T-helper 2 cell treated with Interferon-gamma antibody and Interleukin-4, amounts not matched to agents 5 μg/mL and 100 μg/mL, for 36 hours (primary cell): ENCODE measurements at regions not wholly inside any gene's neighbourhood (a gene's known extent, or its start where the extent isn't known, plus 50 kb on each side); places are given as distances from the start of the nearest gene placed in this dataset.

Source experiments
- DNase-seq: peaks from one replicate; pipeline ENCODE4 v3.0.0; 2021; ENCODE audit warnings: low spot score
- H3K27ac Mint-ChIP-seq: one replicate; pipeline ENCODE4 v1.8.0; 2021; ENCODE audit warnings: mild to moderate bottlenecking, mixed read lengths
- H3K27me3 Mint-ChIP-seq: one replicate; pipeline ENCODE4 v1.8.0; 2021; ENCODE audit warnings: low read depth, mixed read lengths
- H3K36me3 Mint-ChIP-seq: one replicate; pipeline ENCODE4 v1.8.0; 2021; ENCODE audit warnings: low read depth, mixed read lengths
- H3K4me1 Mint-ChIP-seq: one replicate; pipeline ENCODE4 v1.8.0; 2021; ENCODE audit warnings: low read depth, mixed read lengths
- H3K4me3 Mint-ChIP-seq: one replicate; pipeline ENCODE4 v1.8.0; 2022; ENCODE audit warnings: mild to moderate bottlenecking, moderate library complexity, mixed read lengths
- H3K9me3 Mint-ChIP-seq: one replicate; pipeline ENCODE4 v1.8.0; 2021; ENCODE audit warnings: mixed read lengths

DNA sequence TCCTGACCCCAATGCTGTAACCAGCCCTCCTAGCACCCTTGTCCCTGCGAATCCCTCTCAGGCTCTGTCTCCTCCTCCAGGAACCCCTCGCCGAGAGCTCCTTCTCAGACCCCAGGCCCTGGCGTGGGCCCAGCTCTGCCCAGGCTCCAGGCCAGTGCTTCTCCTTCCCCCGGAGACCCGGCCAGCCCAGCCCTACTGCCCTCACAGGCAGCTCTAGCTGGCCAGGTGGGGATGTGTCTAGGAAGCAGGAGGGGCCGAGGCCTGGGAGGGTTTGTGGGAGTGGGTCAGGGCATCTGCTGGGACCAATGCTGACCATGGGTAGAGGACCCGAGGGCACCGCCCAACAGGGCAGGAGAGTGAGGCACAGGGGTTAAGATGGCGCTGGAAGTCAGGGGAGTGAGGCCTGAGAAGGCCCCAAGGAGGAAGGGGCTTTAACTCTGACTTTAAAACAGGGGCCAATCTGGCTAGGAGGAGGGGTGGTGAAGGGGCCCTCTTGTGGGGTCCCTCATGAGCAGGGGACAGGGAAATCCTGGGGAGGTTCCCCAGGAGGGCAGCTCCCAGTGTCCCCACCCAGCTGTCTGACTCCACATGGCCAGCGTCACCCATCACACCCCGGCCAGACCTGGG lies 64.7 kb upstream of the NKX1-1 start:
- Mint-ChIP-seq H3K4me1 (no peaks in the 10 kb centered on the region), H3K36me3 (no peaks in the 10 kb centered on the region), H3K4me3 (no peak overlapping the region), H3K9me3 (peaks cover 12% of the 10 kb centered on the region), H3K27ac (no peak overlapping the region), H3K27me3 (peaks cover 4% of the 10 kb centered on the region)
- DNase-seq: no peak

DNA sequence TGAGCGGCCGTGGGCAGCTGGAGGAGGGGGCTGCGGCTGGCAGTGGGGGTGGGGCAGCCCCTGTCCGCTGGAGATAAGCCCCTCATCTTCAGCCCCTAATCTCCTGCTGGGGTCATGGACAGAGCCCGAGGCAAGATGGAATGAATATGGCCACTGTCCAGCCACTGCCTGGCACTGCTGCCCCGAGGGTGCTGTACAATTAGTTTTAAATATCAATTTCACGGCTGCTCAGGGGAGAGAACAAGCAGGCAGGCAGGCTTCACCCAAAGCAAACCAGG lies 64.1 kb upstream of the NKX1-1 start:
- peaks cover 4% of the 10 kb centered on the region for H3K27me3 Mint-ChIP-seq
- no peaks in the 10 kb centered on the region for H3K36me3 Mint-ChIP-seq
- H3K4me3 Mint-ChIP-seq: no peak overlapping the region
- peaks cover 12% of the 10 kb centered on the region for H3K9me3 Mint-ChIP-seq
- no peak for DNase-seq
- H3K27ac Mint-ChIP-seq: no peak overlapping the region
- H3K4me1 Mint-ChIP-seq: no peaks in the 10 kb centered on the region

DNA sequence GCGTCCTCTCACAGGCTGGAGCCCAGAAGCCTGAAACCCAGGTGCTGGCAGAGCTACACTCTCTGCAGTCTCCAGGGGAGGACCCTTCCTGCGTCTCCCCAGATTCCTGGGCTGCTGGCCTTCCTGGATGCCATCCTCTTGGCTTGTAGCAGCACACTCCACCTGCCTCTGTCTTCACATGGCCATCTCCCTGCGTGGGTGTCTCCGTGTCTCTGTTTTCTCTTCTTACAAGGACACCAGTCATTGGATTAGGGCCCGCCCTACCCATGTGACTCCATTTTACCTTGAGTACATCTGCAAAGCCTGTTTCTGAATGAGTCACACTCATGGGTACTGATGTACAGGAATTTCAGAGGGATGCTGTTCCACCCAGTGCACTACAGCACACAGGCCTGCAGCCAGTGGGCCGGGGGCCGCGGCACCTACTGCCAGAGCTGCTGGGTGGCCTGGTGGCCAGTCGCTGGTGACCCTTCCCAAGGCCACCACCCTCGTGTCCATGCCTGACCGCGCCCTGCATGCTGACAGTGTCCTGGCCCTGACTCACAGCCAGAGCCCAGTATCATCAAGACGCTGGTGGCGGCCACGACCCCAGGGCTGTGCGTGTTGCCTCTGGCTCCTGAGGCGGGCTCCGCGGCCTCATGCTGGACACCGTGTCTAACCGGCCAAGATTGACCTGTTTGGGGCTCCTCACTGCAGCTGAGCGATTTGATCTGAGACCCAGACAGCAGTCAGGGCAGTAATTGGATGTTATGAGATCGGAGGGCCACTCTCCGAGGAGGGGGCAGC lies 63.6 kb upstream of the NKX1-1 start:
- no peak for DNase-seq
- no peaks in the 10 kb centered on the region for H3K36me3 Mint-ChIP-seq
- H3K4me3 Mint-ChIP-seq: no peak overlapping the region
- H3K4me1 Mint-ChIP-seq: no peaks in the 10 kb centered on the region
- no peak overlapping the region for H3K27ac Mint-ChIP-seq
- peaks cover 12% of the 10 kb centered on the region for H3K9me3 Mint-ChIP-seq
- H3K27me3 Mint-ChIP-seq: peaks cover 4% of the 10 kb centered on the region

DNA sequence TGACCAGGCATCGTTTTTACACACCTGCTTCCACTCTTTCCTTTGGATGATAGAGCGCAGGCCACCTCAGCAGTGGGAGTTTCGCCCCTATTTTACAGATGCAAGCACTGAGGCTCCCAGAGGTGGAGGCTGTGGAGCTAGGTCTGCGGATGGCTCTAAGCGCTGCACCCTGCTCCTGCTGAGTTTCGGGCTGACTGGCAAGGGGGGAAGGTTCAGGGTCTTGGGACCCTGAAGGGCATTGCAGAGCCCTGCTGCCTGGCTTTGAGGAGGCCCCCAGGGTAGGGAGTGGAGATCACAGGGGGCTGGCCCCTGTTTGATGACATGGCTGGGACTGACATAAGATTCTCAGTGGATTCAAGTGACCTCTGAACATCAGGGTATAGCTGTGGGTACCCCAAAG lies 62.8 kb upstream of the NKX1-1 start:
- DNase-seq: no peak
- H3K36me3 Mint-ChIP-seq: no peaks in the 10 kb centered on the region
- peaks cover 12% of the 10 kb centered on the region for H3K9me3 Mint-ChIP-seq
- no peak overlapping the region for H3K4me3 Mint-ChIP-seq
- no peak overlapping the region for H3K27ac Mint-ChIP-seq
- no peaks in the 10 kb centered on the region for H3K4me1 Mint-ChIP-seq
- peaks cover 4% of the 10 kb centered on the region for H3K27me3 Mint-ChIP-seq

DNA sequence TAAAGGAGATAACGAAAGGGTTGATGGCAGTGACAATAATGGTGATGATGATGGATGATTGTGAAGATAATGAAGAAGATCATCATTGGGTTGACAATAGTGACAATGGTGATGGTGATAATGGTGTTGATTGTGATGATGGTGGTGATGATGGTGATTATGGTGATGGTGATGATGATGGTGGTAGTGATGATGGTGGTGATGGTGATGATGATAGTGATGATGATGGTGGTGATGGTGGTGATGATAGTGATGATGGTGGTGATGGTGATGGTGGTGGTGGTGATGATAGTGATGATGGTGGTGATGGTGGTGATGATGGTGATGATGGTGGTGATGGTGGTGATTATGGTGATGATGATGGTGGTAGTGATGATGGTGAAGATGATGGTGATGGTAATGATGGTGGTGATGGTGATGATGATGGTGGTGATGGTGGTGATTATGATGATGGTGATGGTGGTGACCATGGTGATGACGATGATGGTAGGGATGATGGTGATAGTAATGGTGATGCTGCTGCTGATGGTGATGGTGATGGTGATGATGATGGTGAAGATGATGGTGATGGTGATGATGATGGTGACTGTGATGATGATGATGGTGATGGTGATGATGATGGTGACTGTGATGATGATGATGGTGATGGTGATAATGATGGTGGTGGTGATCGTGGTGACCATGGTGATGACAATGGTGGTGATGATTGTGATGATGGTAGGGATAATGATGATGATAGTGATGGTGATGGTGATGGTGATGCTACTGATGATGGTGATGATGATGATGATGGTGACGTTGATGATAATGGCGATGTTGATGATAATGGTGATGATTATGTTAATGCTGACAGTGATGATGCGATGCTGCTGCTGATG lies 61.6 kb upstream of the NKX1-1 start:
- no peaks in the 10 kb centered on the region for H3K4me1 Mint-ChIP-seq
- H3K9me3 Mint-ChIP-seq: peaks cover 12% of the 10 kb centered on the region
- H3K36me3 Mint-ChIP-seq: no peaks in the 10 kb centered on the region
- H3K4me3 Mint-ChIP-seq: no peak overlapping the region
- DNase-seq: no peak
- H3K27ac Mint-ChIP-seq: no peak overlapping the region
- peaks cover 4% of the 10 kb centered on the region for H3K27me3 Mint-ChIP-seq

DNA sequence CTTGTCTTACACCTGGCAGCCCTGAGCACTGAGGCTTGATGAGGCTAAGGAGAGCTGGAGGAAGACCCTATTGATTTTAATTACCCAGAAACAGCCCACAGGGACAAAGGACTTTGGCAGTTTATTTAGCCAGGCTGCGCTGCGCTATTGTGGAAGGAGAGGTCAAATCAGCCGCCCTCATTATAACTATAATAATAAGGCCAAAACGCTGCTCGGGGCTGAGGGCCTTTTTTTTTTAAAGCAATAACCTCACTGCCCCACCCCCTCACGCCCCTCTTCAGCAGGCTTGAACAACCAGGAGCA lies 60.6 kb upstream of the NKX1-1 start:
- no peak overlapping the region for H3K27ac Mint-ChIP-seq
- no peaks in the 10 kb centered on the region for H3K4me1 Mint-ChIP-seq
- DNase-seq: no peak
- H3K9me3 Mint-ChIP-seq: peaks cover 12% of the 10 kb centered on the region
- H3K27me3 Mint-ChIP-seq: no peaks in the 10 kb centered on the region
- H3K36me3 Mint-ChIP-seq: no peaks in the 10 kb centered on the region
- no peak overlapping the region for H3K4me3 Mint-ChIP-seq

DNA sequence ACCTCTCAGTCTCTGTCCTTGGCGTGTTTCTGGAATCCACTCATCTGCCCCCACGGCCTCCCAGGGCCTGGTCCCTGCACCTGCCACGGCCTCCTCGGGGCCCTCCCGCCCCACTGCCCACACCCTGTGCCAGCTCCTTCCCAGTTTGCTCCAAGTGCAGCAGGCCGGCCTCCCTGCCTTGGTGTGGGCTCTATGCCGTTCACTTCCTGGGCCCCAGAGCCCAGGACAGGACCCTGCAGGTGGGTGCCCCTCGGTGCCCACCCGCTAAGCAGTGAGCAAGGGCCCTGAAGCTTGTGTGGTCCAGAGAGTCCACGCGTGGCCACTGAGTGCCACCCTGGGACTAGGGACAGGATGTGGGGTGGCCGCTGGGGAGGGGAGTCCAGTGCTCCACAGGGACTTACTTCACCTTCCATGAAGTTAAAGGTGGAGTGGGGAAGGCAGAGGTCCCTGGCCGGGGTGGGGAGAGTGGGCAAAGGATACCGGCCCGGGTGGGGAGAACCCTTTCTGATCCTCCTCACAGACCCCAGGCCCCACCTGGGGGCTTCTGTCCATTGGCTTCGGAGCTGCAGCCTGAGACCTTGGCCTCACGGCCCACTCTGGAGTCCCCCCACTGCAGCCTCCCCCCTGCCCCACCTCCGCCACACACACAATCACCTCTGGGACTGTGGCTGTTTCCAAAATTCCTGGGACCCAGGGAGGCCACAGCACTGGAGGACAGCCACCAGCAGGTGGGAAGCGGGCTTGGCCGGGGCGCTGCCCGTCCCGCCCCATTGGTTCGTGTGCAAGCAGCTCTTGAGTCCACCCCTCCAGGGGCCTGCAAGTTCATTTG lies 60.0 kb upstream of the NKX1-1 start:
- Mint-ChIP-seq H3K27me3 (no peaks in the 10 kb centered on the region), H3K36me3 (no peaks in the 10 kb centered on the region), H3K4me1 (no peaks in the 10 kb centered on the region), H3K9me3 (peaks cover 12% of the 10 kb centered on the region), H3K27ac (no peak overlapping the region), H3K4me3 (no peak overlapping the region)
- no peak for DNase-seq

DNA sequence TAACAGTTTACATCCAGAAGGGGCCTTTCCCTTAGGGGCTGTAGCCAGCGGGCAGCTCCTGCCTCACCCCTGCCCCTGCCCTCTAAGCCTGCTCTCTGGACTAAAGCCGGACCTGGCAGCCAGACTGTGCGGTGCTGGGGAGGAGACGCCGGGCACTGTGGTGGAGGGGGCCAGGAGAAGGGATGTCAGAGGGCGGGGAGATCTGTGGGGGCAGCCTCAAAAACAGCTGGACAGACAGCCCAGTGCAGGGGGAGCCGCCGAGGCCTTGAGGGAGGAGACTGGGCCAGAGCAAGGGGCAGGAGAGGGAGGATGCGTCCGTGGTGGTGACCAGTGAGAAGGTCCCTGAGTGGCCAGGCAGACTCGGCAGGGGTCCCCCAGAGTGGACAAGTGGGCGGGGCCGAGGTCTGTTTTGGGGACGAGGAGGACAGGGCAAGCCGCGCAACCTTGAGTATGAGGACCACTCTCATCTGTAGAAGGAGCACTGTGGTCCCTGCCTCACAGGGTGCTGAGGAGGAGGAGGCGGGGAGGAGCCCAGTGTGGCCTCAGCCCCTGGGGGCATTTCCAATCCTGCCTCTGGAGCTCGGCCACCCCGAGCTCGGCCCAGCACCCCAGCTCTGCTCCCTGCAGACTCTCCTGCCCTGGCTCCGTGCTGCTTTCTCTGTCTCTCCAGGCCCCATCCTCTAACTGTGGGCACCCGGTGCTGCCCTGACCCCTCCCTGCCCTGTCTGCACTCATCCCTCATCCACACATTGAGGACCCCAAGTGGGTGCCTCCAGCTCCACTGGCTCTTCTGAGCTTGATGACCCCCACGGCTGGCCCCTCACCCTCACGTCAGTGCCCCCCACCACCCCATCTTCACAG lies 59.2 kb upstream of the NKX1-1 start:
- Mint-ChIP-seq H3K36me3 (no peaks in the 10 kb centered on the region), H3K9me3 (peaks cover 12% of the 10 kb centered on the region), H3K4me1 (no peaks in the 10 kb centered on the region), H3K27ac (no peak overlapping the region), H3K4me3 (no peak overlapping the region), H3K27me3 (peaks cover under 1% of the 10 kb centered on the region)
- DNase-seq: no peak

DNA sequence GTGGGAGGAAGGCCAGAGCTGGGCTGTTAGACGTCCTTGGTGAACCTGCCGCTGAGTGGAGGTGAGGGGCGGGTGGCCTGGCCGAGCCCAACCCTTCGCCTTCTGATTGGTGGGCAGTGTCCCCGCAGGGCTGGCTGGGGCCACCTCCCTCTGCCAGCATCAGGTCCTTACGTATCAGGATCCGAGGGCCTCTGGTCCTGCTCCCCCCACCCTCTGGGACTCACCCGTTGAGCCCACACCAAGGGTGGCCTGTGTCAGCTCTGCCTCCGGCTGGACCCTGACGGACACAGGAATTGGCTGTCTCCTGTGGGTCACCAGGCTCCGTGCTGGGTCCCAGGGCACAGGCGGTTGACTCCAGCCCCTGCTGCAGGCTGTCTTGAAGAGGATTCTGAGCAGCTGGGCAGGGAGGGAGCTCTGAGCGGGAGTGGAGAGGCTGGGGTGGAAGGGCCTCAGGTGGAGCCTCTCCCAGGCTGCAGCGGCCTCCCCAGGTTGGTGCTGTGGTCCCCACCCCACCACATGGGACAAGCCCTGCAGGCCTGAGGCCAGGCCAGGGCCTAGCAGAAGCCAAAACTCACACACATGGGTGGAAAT lies 58.4 kb upstream of the NKX1-1 start:
- Mint-ChIP-seq H3K4me1 (no peaks in the 10 kb centered on the region), H3K4me3 (no peak overlapping the region), H3K27me3 (peaks cover 4% of the 10 kb centered on the region), H3K9me3 (peaks cover 12% of the 10 kb centered on the region), H3K27ac (no peak overlapping the region), H3K36me3 (no peaks in the 10 kb centered on the region)
- no peak for DNase-seq

DNA sequence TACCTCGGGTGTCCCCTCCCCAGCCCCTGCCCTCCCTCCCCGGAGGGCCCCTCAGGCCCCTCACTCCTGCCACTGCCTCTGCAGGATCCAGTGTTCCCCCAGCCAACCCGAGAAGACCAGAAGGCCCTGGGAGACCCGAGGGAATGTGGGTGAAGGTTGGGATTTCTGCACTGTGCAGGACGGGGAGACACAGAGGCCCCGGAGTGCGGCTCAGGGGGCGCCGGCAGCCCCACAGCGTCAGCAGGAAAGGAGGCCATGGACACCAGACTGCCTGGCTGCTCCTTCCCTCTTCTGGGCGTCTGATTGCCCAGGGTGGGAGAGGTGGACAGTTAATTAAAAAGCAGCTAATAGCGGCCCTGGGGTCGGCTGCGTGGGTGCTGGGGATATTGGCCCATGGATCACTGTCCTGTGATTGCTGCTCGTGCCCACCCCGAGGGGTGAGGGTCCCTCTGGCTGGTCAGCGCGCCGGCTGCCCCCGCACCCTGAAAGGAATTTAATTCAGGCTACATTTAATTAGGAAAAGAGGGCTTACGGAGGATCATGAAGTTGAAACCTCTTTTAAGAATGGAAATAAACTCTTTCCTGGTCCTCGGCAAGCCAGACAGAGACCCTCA lies 57.8 kb upstream of the NKX1-1 start:
- Mint-ChIP-seq H3K36me3 (no peaks in the 10 kb centered on the region), H3K27me3 (peaks cover 4% of the 10 kb centered on the region)

DNA sequence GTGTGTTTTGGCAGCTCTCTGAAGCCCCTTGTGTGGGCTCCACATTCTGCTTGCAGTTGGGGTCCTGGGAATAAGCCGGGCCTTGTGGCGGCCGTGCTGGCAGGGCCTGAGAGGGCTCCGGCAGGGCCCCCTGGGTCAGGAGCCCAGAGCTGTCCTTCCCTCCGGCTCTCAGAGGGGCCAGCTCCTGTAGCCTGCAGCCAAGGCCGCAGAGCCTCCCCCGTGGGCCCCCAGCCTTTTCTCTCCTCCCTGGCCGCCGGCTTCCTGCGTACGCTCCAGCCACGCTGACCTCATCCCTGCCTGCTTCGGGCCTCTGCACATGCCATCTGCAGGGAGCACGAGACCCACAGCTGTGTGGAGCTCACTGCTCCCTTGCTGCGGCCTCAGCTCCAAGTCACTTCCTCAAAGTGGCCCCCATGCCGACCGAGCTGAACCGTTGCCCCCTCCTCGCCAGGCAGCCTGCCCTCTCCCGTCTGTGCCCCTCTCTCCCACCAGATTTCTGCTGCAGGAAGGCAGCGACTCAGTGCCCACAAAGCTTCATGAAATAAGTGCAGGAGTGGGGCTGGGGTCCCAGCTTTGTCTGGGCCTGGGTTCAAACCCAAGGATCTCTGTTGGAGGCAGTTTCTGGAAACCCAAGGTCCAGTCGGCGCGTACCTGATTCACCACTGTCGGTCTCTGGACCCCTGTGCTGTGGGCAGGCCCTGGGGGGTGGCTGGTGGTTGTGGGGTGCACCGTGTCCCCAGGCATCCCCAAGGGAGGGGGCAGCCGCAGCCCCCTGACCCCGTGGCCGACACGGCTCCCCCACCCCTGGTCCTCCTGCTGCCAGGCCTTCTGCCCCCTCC lies 57.1 kb upstream of the NKX1-1 start:
- Mint-ChIP-seq H3K4me3 (no peak overlapping the region), H3K27ac (no peak overlapping the region), H3K36me3 (no peaks in the 10 kb centered on the region), H3K4me1 (no peaks in the 10 kb centered on the region), H3K9me3 (peaks cover 11% of the 10 kb centered on the region), H3K27me3 (peaks cover 7% of the 10 kb centered on the region)
- DNase-seq: no peak

More for the DNA sequence above, 57.8 kb upstream of the NKX1-1 start:
- no peak for DNase-seq
- Mint-ChIP-seq H3K9me3 (peaks cover 12% of the 10 kb centered on the region), H3K27ac (no peak overlapping the region), H3K4me3 (no peak overlapping the region), H3K4me1 (no peaks in the 10 kb centered on the region)

DNA sequence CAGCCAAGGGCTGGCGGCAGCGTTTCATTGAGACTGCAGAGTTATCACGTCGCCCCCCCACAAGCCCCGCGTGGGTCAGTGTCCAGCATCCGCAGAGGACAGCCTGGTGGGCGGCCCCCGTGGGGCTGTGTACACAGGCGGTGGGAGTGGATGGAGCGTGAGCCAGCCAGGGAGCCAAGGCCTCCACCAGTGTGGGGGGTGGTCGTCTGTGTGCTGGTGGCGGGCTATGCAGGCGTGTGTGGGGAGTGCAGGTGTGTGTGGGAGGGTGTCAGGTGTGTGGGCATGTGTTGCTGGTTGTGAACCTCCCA lies 56.5 kb upstream of the NKX1-1 start:
- H3K27ac Mint-ChIP-seq: no peak overlapping the region
- H3K27me3 Mint-ChIP-seq: peaks cover 11% of the 10 kb centered on the region
- H3K36me3 Mint-ChIP-seq: no peaks in the 10 kb centered on the region
- H3K9me3 Mint-ChIP-seq: peaks cover 5% of the 10 kb centered on the region
- no peaks in the 10 kb centered on the region for H3K4me1 Mint-ChIP-seq
- H3K4me3 Mint-ChIP-seq: no peak overlapping the region
- no peak for DNase-seq
